GM19239 (cell line): ENCODE measurements at regions not wholly inside any gene's neighbourhood (a gene's known extent, or its start where the extent isn't known, plus 50 kb on each side); places are given as distances from the start of the nearest gene placed in this dataset.

Experiments used
- DNase-seq: peaks from one replicate; pipeline ENCODE4 v3.0.0; 2011; ENCODE audit warnings: low spot score; ENCODE audit not compliant: insufficient read length
- FAIRE-seq: peaks from 2 replicates; lab custom pipeline; 2011; peaks lifted over from hg19 to GRCh38; lab: Jason Lieb, UNC

GRCh38 chr12:114894076-114894475 lies 210.1 kb upstream of the TBX3 start:
- no peak for DNase-seq
- no peak for FAIRE-seq

GRCh38 chr12:114888928-114889584 lies 205.1 kb upstream of the TBX3 start:
- FAIRE-seq (no peak), DNase-seq (no peak)

- FAIRE-seq (no peak), DNase-seq (no peak)
Observed at GRCh38 chr12:114888448-114888847, 204.5 kb upstream of the TBX3 start.

- DNase-seq (no peak), FAIRE-seq (no peak)
Observed at GRCh38 chr12:114885501-114885900, 201.5 kb upstream of the TBX3 start.

GRCh38 chr12:114884575-114884974 lies 200.6 kb upstream of the TBX3 start:
- DNase-seq, result no peak
- no peak for FAIRE-seq

GRCh38 chr12:114882083-114882482 lies 198.1 kb upstream of the TBX3 start:
- DNase-seq (no peak), FAIRE-seq (no peak)

- DNase-seq, result no peak
- no peak for FAIRE-seq
Observed at GRCh38 chr12:114879354-114879753, 195.4 kb upstream of the TBX3 start.

GRCh38 chr12:114878781-114879180 lies 194.8 kb upstream of the TBX3 start:
- DNase-seq (no peak), FAIRE-seq (no peak)

GRCh38 chr12:114876968-114877680 lies 193.1 kb upstream of the TBX3 start:
- FAIRE-seq (no peak), DNase-seq (no peak)

GRCh38 chr12:114875313-114875712 lies 191.3 kb upstream of the TBX3 start:
- FAIRE-seq, result no peak
- no peak for DNase-seq

GRCh38 chr12:114873656-114874055 lies 189.7 kb upstream of the TBX3 start:
- FAIRE-seq (no peak), DNase-seq (no peak)

GRCh38 chr12:114868995-114869834 lies 185.2 kb upstream of the TBX3 start:
- no peak for FAIRE-seq
- DNase-seq, result no peak

GRCh38 chr12:114866331-114866730 lies 182.4 kb upstream of the TBX3 start:
- DNase-seq (no peak), FAIRE-seq (no peak)

- FAIRE-seq (no peak), DNase-seq (no peak)
Observed at GRCh38 chr12:114864837-114865551, 181.0 kb upstream of the TBX3 start.

GRCh38 chr12:114863911-114864310 lies 179.9 kb upstream of the TBX3 start:
- no peak for DNase-seq
- no peak for FAIRE-seq

- no peak for FAIRE-seq
- no peak for DNase-seq
Observed at GRCh38 chr12:114860969-114861368, 177.0 kb upstream of the TBX3 start.

GRCh38 chr12:114858388-114859146 lies 174.6 kb upstream of the TBX3 start:
- no peak for FAIRE-seq
- DNase-seq, result no peak

GRCh38 chr12:114855678-114856077 lies 171.7 kb upstream of the TBX3 start:
- FAIRE-seq, result no peak
- no peak for DNase-seq

GRCh38 chr12:114852976-114853529 lies 169.1 kb upstream of the TBX3 start:
- no peak for DNase-seq
- no peak for FAIRE-seq
